Heart right ventricle (tissue), 16 donors: ENCODE measurements at regions not wholly inside any gene's neighbourhood (a gene's known extent, or its start where the extent isn't known, plus 50 kb on each side); places are given as distances from the start of the nearest gene placed in this dataset.

Source experiments
- ATAC-seq, 8 donors: fragments of 200-7000 bp; cut with Tn5 transposase; one replicate each; pipeline ENCODE4 v1.9.1; 2020; ENCODE audit warnings: mild to moderate bottlenecking in 8 of 8, moderate library complexity in 8 of 8, moderate number of reproducible peaks in 1 of 8
- DNase-seq, 2 donors: peaks; one replicate each; pipeline ENCODE4 v3.0.0-alpha.2; 2020
- H3K27ac ChIP-seq, 10 donors: fragments of 200-600 bp; sonication (generic) in 2 of 10; one replicate each; pipeline versions ENCODE4 v1.5.0 to v1.8.0; 2020 to 2022; ENCODE audit warnings: mild to moderate bottlenecking in 3 of 10
- H3K27me3 ChIP-seq, 7 donors: fragments of 200-600 bp; one replicate each; pipeline ENCODE4 v1.8.0; 2021 to 2022; ENCODE audit warnings: mild to moderate bottlenecking in 2 of 7
- H3K36me3 ChIP-seq, 9 donors: fragments of 200-600 bp; sonication (generic) in 1 of 9; one replicate each; pipeline versions ENCODE4 v1.5.0 to v1.8.0; 2020 to 2022; ENCODE audit warnings: mild to moderate bottlenecking in 2 of 9
- H3K4me1 ChIP-seq, 9 donors: fragments of 200-600 bp; sonication (generic) in 1 of 9; one replicate each; pipeline versions ENCODE4 v1.5.0 to v1.8.0; 2020 to 2022; ENCODE audit warnings: mild to moderate bottlenecking in 4 of 9
- H3K4me3 ChIP-seq, 10 donors: fragments of 200-600 bp; sonication (generic) in 2 of 10; one replicate each; pipeline versions ENCODE4 v1.5.0 to v1.8.0; 2020 to 2022; ENCODE audit warnings: mild to moderate bottlenecking in 7 of 10, moderate library complexity in 2 of 10
- H3K9me3 ChIP-seq, 11 donors: fragments of 200-600 bp in 10 of 11; sonication (generic) in 2 of 11; one replicate each; pipeline versions ENCODE4 v1.5.0 to v1.8.0; 2013 to 2022; ENCODE audit warnings: mild to moderate bottlenecking in 2 of 11, control low read depth in 1 of 11, moderate library complexity in 1 of 11
- WGBS, 2 donors: extraction: QIAGEN DNeasy Blood & Tissue Kit; methylation state at CpG; one replicate each; pipeline ENCODE4 v1.1.7; 2013; ENCODE audit warnings: inconsistent platforms in 1 of 2; 5-methylcytosine and 5-hydroxymethylcytosine counted together
- intact Hi-C, 10 donors: fragments of 100-400 bp; cut with DNase I; formaldehyde crosslinking; loops; one replicate each; pipeline versions ENCODE4 v1.11.1 to v1.14.2; 2022
- TF ChIP-seq, protein P1 (sequence below), 9 donors: fragments of 200-600 bp; sonication (generic) in 2 of 9; IDR thresholded peaks; one replicate each; pipeline versions ENCODE4 v1.5.0 to v1.8.0; 2021 to 2022; ENCODE audit warnings: antibody characterized with exemption in 9 of 9, mild to moderate bottlenecking in 5 of 9, moderate library complexity in 1 of 9
- donor health status: Arrhythmogenic right ventricular cardiomyopathy.
- donor health status: ischemic (EF 13 %, LVEDD 7.1; RV severe dilation, severe dysfunction).
- donor health status: healthy with polysubstance abuse.
- donor health status: DM: no; HTN: yes; CAD: no.
- donor health status: DM: no; HTN: no; CAD: no.
- donor health status: ischemic (EF 25% LVEDD 6.9; RV normal size, moderate dysfunction).
- donor health status: ischemic (EF 25% LVEDD 5.7; RV mildly dilated, moderate dysfunction).
- donor health status: healthy.
- donor health status: DM: yes; HTN: yes; CAD: no.
- donor health status: Ischemic cardiomyopathy.
- donor health status: ischemic (EF 35%, LVEDD 5.7; RV mildly dilated, moderate dysfunction).
- donor health status: nonischemic (EF 11% LVEDD 7.7; RV severe dilation, severe dysfunction).
- donor health status: DM: yes; HTN: yes; CAD: no.
- donor health status: PGD.
- donor health status: ischemic (EF 29% LVEDD 5.4; RV normal size, mild dysfunction).
- donor health status: nonischemic (EF 23%, LVEDD 6.1; RV moderate dilation, normal function).

GRCh38 chr2:107380912-107381311 is 445.8 kb upstream of the RGPD4 start:
- intact Hi-C loops = no loop called here
- no peak for DNase-seq
- Histone ChIP-seq H3K36me3 (no peaks in the 10 kb centered on the region), H3K9me3 (peaks cover 0 to 11% (median 0%) of the 10 kb centered on the region in 11 donors), H3K4me3 (no peak overlapping the region), H3K27me3 (no peaks in the 10 kb centered on the region), H3K4me1 (peaks cover 0 to 3% (median 0%) of the 10 kb centered on the region in 9 donors), H3K27ac (no peak overlapping the region)
- no peak for ATAC-seq
- 74 to 86% methylated on average over 2 of the region's 2 CpGs for WGBS, 2 donors
- TF ChIP-seq, protein P1, sequence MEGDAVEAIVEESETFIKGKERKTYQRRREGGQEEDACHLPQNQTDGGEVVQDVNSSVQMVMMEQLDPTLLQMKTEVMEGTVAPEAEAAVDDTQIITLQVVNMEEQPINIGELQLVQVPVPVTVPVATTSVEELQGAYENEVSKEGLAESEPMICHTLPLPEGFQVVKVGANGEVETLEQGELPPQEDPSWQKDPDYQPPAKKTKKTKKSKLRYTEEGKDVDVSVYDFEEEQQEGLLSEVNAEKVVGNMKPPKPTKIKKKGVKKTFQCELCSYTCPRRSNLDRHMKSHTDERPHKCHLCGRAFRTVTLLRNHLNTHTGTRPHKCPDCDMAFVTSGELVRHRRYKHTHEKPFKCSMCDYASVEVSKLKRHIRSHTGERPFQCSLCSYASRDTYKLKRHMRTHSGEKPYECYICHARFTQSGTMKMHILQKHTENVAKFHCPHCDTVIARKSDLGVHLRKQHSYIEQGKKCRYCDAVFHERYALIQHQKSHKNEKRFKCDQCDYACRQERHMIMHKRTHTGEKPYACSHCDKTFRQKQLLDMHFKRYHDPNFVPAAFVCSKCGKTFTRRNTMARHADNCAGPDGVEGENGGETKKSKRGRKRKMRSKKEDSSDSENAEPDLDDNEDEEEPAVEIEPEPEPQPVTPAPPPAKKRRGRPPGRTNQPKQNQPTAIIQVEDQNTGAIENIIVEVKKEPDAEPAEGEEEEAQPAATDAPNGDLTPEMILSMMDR (IDR thresholded peaks at IDR 0.05) = no peak

DNA sequence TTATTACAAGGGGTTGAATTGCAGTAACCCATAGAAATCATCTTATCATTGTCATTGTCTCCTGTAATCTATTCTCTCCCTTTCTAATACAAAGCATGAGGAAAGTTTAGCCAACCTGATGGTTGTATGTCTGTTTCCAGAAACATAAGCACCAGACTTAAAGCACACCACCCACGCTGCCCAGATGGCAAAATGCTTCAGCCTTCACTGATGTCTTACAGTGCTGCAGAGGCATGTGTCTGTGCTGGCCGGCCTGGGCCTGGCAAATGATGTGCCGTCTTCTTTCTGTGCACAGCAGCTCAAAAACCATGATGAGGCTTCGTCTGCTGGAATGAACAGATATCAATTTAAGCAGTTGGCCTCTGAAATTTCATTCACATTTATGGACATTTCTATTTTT is 443.0 kb upstream of the RGPD4 start:
- H3K36me3 ChIP-seq = no peaks in the 10 kb centered on the region
- WGBS, 2 donors = 72 to 78% methylated on average over 4 of the region's 4 CpGs
- no peak overlapping the region for H3K27ac ChIP-seq
- ATAC-seq (no peak), DNase-seq (no peak)
- H3K4me1 ChIP-seq = no peaks in the 10 kb centered on the region
- intact Hi-C loops = no loop called here
- no peak overlapping the region for H3K4me3 ChIP-seq
- no peaks in the 10 kb centered on the region for H3K27me3 ChIP-seq
- TF ChIP-seq, protein P1 (IDR thresholded peaks at IDR 0.05) = no peak
- peaks cover 0 to 10% (median 0%) of the 10 kb centered on the region in 11 donors for H3K9me3 ChIP-seq

- ATAC-seq (no peak), DNase-seq (no peak)
- Histone ChIP-seq H3K4me1 (no peaks in the 10 kb centered on the region), H3K27me3 (no peaks in the 10 kb centered on the region), H3K4me3 (no peak overlapping the region), H3K9me3 (peaks cover 0 to 10% (median 0%) of the 10 kb centered on the region in 11 donors), H3K27ac (no peak overlapping the region), H3K36me3 (no peaks in the 10 kb centered on the region)
- WGBS, 2 donors = 57% methylated on average over 2 of the region's 2 CpGs
- TF ChIP-seq, protein P1 (IDR thresholded peaks at IDR 0.05) = no peak
- intact Hi-C loops = no loop called here
These were observed 442.3 kb upstream of the RGPD4 start for GRCh38 chr2:107384422-107384821.

DNA sequence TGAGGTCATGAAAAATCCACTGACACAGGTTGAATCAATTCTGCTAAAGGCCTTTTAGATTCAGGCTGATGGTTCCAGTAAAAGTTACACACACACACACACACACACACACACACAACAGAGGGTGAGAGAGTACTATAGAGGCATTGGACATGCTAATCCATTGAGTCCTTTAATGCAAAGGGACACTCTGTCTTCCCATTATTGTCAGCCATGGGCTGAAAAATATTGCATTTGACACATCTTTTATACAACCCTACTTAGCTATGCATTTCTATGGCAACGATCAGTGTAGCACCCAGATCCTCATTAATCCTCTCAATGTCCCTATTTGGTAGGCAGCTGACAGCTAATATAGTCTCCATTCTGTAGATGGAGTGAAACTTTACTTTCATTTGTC is 440.8 kb upstream of the RGPD4 start:
- 72 to 83% methylated on average over 1 of the region's 1 CpG for WGBS, 2 donors
- no peaks in the 10 kb centered on the region for H3K4me1 ChIP-seq
- ATAC-seq (no peak), DNase-seq (no peak)
- TF ChIP-seq, protein P1 (IDR thresholded peaks at IDR 0.05) = no peak
- no peak overlapping the region for H3K4me3 ChIP-seq
- H3K27me3 ChIP-seq = no peaks in the 10 kb centered on the region
- intact Hi-C loops = no loop called here
- no peak overlapping the region for H3K27ac ChIP-seq
- H3K36me3 ChIP-seq = no peaks in the 10 kb centered on the region
- H3K9me3 ChIP-seq = peaks cover 0 to 10% (median 0%) of the 10 kb centered on the region in 11 donors
